AG04449 (cell line): ENCODE measurements at regions not wholly inside any gene's neighbourhood (a gene's known extent, or its start where the extent isn't known, plus 50 kb on each side); places are given as distances from the start of the nearest gene placed in this dataset.

Experiments
- CTCF ChIA-PET: fragments of 350-600 bp; formaldehyde crosslinking; extraction: SDS; loops from one replicate; lab custom pipeline; 2021; ENCODE audit warnings: antibody characterized with exemption; lab: Yijun Ruan, JAX
- POLR2A ChIA-PET: fragments of 400-600, 350-600 bp; formaldehyde crosslinking; extraction: SDS; loops from one replicate; lab custom pipeline; 2020; ENCODE audit warnings: antibody characterized with exemption, inconsistent platforms; lab: Yijun Ruan, JAX
- DNase-seq: peaks from one replicate; pipeline ENCODE4 v3.0.0-alpha.2; 2010; ENCODE audit warnings: low read depth, low spot score
- H3K4me3 ChIP-seq: 2 replicates; pipeline ENCODE4 v1.5.1; 2011; ENCODE audit warnings: low read depth, mild to moderate bottlenecking, control low read depth, low read length
- CTCF ChIP-seq: IDR thresholded peaks from one replicate; pipeline ENCODE4 v1.5.1; 2011; ENCODE audit warnings: mild to moderate bottlenecking, moderate library complexity, low read length, control low read depth, inconsistent platforms; ENCODE audit not compliant: insufficient read depth; ENCODE audit errors: missing control alignments

- no peak for DNase-seq
- ChIA-PET POLR2A (no interaction called here), CTCF (interaction anchor here (1.0 to 2.1 kb wide), 6 partner anchors 9 to 110 kb away, joined by 3 to 9 read pairs (median 3); no protein-coding TSS in a partner anchor)
- H3K4me3 ChIP-seq: no peak overlapping the region
- no peak for TF ChIP-seq CTCF
Measured at GRCh38 chr11:8758619-8759169, 76.1 kb downstream of the RPL27A start.

GRCh38 chr11:8759634-8760033, 77.0 kb downstream of the RPL27A start:
- CTCF ChIA-PET: interaction anchor here (0.8 to 1.3 kb wide), 3 partner anchors 9 to 40 kb away, joined by 3 to 4 read pairs (median 3); no protein-coding TSS in a partner anchor
- TF ChIP-seq CTCF: no peak
- H3K4me3 ChIP-seq: no peak overlapping the region
- POLR2A ChIA-PET: no interaction called here
- no peak for DNase-seq

GRCh38 chr11:8760896-8761295, 78.3 kb downstream of the RPL27A start:
- ChIA-PET CTCF (no interaction called here), POLR2A (no interaction called here)
- H3K4me3 ChIP-seq: no peak overlapping the region
- no peak for DNase-seq
- TF ChIP-seq CTCF: no peak

- ChIA-PET CTCF (interaction anchor here (1.0 kb wide), 1 partner anchor 8 kb away, joined by 3 read pairs; no protein-coding TSS in a partner anchor), POLR2A (no interaction called here)
- no peak for DNase-seq
- no peak for TF ChIP-seq CTCF
- no peak overlapping the region for H3K4me3 ChIP-seq
Measured at GRCh38 chr11:8763070-8763685, 80.6 kb downstream of the RPL27A start.

GRCh38 chr11:8765294-8765693, 82.7 kb downstream of the RPL27A start:
- CTCF ChIA-PET: interaction anchor here (1.3 to 1.9 kb wide), 2 partner anchors 17 to 48 kb away, joined by 3 to 4 read pairs; no protein-coding TSS in a partner anchor
- no peak for DNase-seq
- POLR2A ChIA-PET: interaction anchor here (1.6 kb wide), 1 partner anchor 46 kb away, joined by 5 read pairs; no protein-coding TSS in a partner anchor
- no peak for TF ChIP-seq CTCF
- H3K4me3 ChIP-seq: no peak overlapping the region
